Ishikawa (cell line): ENCODE measurements at regions not wholly inside any gene's neighbourhood (a gene's known extent, or its start where the extent isn't known, plus 50 kb on each side); places are given as distances from the start of the nearest gene placed in this dataset.

ENCODE experiments used
- CEBPB ChIP-seq: IDR thresholded peaks from 2 replicates; pipeline ENCODE4 v1.6.1; 2012
- CREB1 ChIP-seq: IDR thresholded peaks from 2 replicates; pipeline ENCODE4 v1.6.1; 2012; ENCODE audit warnings: low read depth
- EGR1 ChIP-seq: IDR thresholded peaks from 2 replicates; pipeline ENCODE4 v1.6.1; 2012
- EP300 ChIP-seq: IDR thresholded peaks from 2 replicates; pipeline ENCODE4 v1.6.1; 2012; ENCODE audit warnings: borderline replicate concordance
- FOXM1 ChIP-seq: IDR thresholded peaks from 2 replicates; pipeline ENCODE4 v1.6.1; 2012; ENCODE audit warnings: low read depth, borderline replicate concordance
- MAX ChIP-seq: IDR thresholded peaks from 2 replicates; pipeline ENCODE4 v1.6.1; 2012
- NFIC ChIP-seq: IDR thresholded peaks from 2 replicates; pipeline ENCODE4 v1.6.1; 2012
- RAD21 ChIP-seq: IDR thresholded peaks from 2 replicates; pipeline ENCODE4 v1.6.1; 2012; ENCODE audit warnings: low read depth
- REST ChIP-seq: IDR thresholded peaks from 2 replicates; pipeline ENCODE4 v1.6.1; 2012; ENCODE audit warnings: low read depth, mild to moderate bottlenecking
- TAF1 ChIP-seq: IDR thresholded peaks from 2 replicates; pipeline ENCODE4 v1.6.1; 2012; ENCODE audit warnings: low read depth, mild to moderate bottlenecking
- TCF12 ChIP-seq: IDR thresholded peaks from 2 replicates; pipeline ENCODE4 v1.6.1; 2012; ENCODE audit warnings: low read depth
- TEAD4 ChIP-seq: IDR thresholded peaks from 2 replicates; pipeline ENCODE4 v1.6.1; 2012
- USF1 ChIP-seq: IDR thresholded peaks from 2 replicates; pipeline ENCODE4 v1.6.1; 2012
- YY1 ChIP-seq: IDR thresholded peaks from 2 replicates; pipeline ENCODE4 v1.6.1; 2012; ENCODE audit warnings: low read depth
- ZBTB7A ChIP-seq: IDR thresholded peaks from 2 replicates; pipeline ENCODE4 v1.6.1; 2012; ENCODE audit warnings: low read depth

- TF ChIP-seq CREB1 (no peak), EGR1 (no peak), RAD21 (no peak), FOXM1 (no peak), CEBPB (no peak), TCF12 (no peak)
Measured at GRCh38 chr13:95433537-95433936, 119.0 kb upstream of the CLDN10 start.

GRCh38 chr13:95434111-95434510 lies 118.4 kb upstream of the CLDN10 start:
- no peak for TF ChIP-seq CREB1
- TF ChIP-seq FOXM1, result no peak
- no peak for TF ChIP-seq NFIC
- TF ChIP-seq USF1, result no peak
- TF ChIP-seq RAD21, result no peak
- TF ChIP-seq EGR1, result no peak
- TF ChIP-seq TAF1, result no peak
- TF ChIP-seq TCF12, result no peak
- TF ChIP-seq MAX, result no peak
- no peak for TF ChIP-seq EP300
- TF ChIP-seq YY1, result no peak
- no peak for TF ChIP-seq REST
- TF ChIP-seq CEBPB, result no peak
- no peak for TF ChIP-seq TEAD4

GRCh38 chr13:95437561-95437960 lies 115.0 kb upstream of the CLDN10 start:
- no peak for TF ChIP-seq EP300

GRCh38 chr13:95438297-95438696 lies 114.2 kb upstream of the CLDN10 start:
- TF ChIP-seq FOXM1 (no peak), MAX (no peak), NFIC (no peak), TEAD4 (no peak), EP300 (no peak), YY1 (no peak), RAD21 (no peak), REST (no peak), TCF12 (no peak), ZBTB7A (no peak), USF1 (no peak), EGR1 (no peak)

- no peak for TF ChIP-seq RAD21
Measured at GRCh38 chr13:95440441-95441088, 112.0 kb upstream of the CLDN10 start.

- TF ChIP-seq FOXM1 (no peak), RAD21 (no peak), EP300 (no peak), TAF1 (no peak), TEAD4 (no peak), CREB1 (no peak), YY1 (no peak), USF1 (no peak), REST (no peak), TCF12 (no peak), CEBPB (no peak), NFIC (no peak), ZBTB7A (no peak), MAX (no peak), EGR1 (no peak)
Measured at GRCh38 chr13:95441326-95441725, 111.2 kb upstream of the CLDN10 start.
